DOHH2 (cell line): ENCODE measurements at regions not wholly inside any gene's neighbourhood (a gene's known extent, or its start where the extent isn't known, plus 50 kb on each side); places are given as distances from the start of the nearest gene placed in this dataset.
"Not testable (repeated sequence)": the region's sequence is repeated elsewhere in the genome, so short reads cannot be mapped to it uniquely, and the experiment has no call there.

ENCODE experiments used
- H3F3A ChIP-seq: fragments of 200-600 bp; sonication (generic), shearing (Covaris generic); 2 replicates; pipeline ENCODE4 v1.6.0; 2016; ENCODE audit warnings: antibody characterized with exemption, mild to moderate bottlenecking; ENCODE audit not compliant: control insufficient read depth, insufficient read depth
- H3K27ac ChIP-seq: fragments of 200-600 bp; sonication (generic); 2 replicates; pipeline ENCODE4 v1.5.1; 2014; ENCODE audit warnings: low read depth, mild to moderate bottlenecking, low read length, moderate library complexity
- H3K27me3 ChIP-seq: fragments of 200-600 bp; sonication (generic); 2 replicates; pipeline ENCODE4 v1.6.1; 2014; ENCODE audit warnings: mild to moderate bottlenecking, low read length, mixed read lengths; ENCODE audit not compliant: control insufficient read depth
- H3K36me3 ChIP-seq: fragments of 200-600 bp; sonication (generic); 2 replicates; pipeline ENCODE4 v1.6.1; 2014; ENCODE audit warnings: mild to moderate bottlenecking, low read length, moderate library complexity, mixed read lengths; ENCODE audit not compliant: control insufficient read depth
- H3K4me1 ChIP-seq: fragments of 200-600 bp; sonication (generic); 2 replicates; pipeline ENCODE4 v1.6.1; 2014; ENCODE audit warnings: mild to moderate bottlenecking, low read length, mixed read lengths; ENCODE audit not compliant: control insufficient read depth
- H3K4me2 ChIP-seq: fragments of 200-600 bp; sonication (generic); 2 replicates; pipeline ENCODE4 v1.6.0; 2014; ENCODE audit warnings: mild to moderate bottlenecking, low read length, moderate library complexity
- H3K4me3 ChIP-seq: fragments of 200-600 bp; sonication (generic); 2 replicates; pipeline ENCODE4 v1.5.1; 2014; ENCODE audit warnings: mild to moderate bottlenecking, low read length, mixed read lengths
- H3K79me2 ChIP-seq: fragments of 200-600 bp; sonication (generic); 2 replicates; pipeline ENCODE4 v1.6.1; 2014; ENCODE audit warnings: mild to moderate bottlenecking, low read length, mixed read lengths; ENCODE audit not compliant: control insufficient read depth
- H3K9me2 ChIP-seq: fragments of 200-600 bp; sonication (generic); replicated peaks from 2 replicates; pipeline ENCODE4 v1.6.1; 2014; ENCODE audit warnings: mild to moderate bottlenecking, low read length, mixed read lengths; ENCODE audit not compliant: control insufficient read depth
- H3K9me3 ChIP-seq: fragments of 200-600 bp; sonication (generic); 2 replicates; pipeline ENCODE4 v1.6.1; 2014; ENCODE audit warnings: antibody characterized with exemption, low read length, mixed read lengths; ENCODE audit not compliant: control insufficient read depth, insufficient read depth
- H4K20me1 ChIP-seq: fragments of 200-600 bp; sonication (generic); 2 replicates; pipeline ENCODE4 v1.6.0; 2014; ENCODE audit warnings: low read depth, mild to moderate bottlenecking, antibody characterized with exemption, low read length, moderate library complexity; ENCODE audit not compliant: control insufficient read depth, insufficient read depth
- EZH2phosphoT487 ChIP-seq: fragments of 200-600 bp; sonication (generic); IDR thresholded peaks from 2 replicates; pipeline ENCODE4 v1.6.1; 2017; ENCODE audit warnings: borderline replicate concordance, mild to moderate bottlenecking, antibody characterized with exemption, low read length, moderate library complexity, mixed read lengths
- TF ChIP-seq, protein P1 (sequence below): fragments of 200-600 bp; sonication (generic); IDR thresholded peaks from one replicate; pipeline ENCODE4 v1.5.1; 2014; ENCODE audit warnings: antibody characterized with exemption, mild to moderate bottlenecking, low read depth, low read length; ENCODE audit not compliant: poor library complexity, severe bottlenecking

DNA sequence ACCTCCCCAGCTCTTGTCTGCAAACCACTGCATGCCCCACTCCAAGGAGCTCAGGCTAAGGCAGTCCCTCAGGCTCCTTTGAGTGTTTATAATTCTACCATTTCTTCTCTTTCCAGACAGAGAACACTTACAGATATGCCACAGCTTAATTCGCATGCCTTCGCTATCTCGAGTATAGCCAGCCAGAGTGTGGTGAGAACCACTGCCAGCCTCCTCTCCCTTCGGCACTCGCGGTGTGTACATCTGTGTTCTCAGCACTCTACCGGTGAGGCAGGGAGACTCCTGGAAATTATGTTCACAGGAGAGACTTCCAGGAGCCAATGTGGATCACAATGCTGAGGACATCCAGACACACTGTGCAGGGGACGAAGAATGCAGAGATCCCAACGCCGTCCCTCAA is 143.7 kb upstream of the IRX1 start:
- H3F3A ChIP-seq = no peaks in the 10 kb centered on the region
- no peaks in the 10 kb centered on the region for H4K20me1 ChIP-seq
- TF ChIP-seq, protein P1, sequence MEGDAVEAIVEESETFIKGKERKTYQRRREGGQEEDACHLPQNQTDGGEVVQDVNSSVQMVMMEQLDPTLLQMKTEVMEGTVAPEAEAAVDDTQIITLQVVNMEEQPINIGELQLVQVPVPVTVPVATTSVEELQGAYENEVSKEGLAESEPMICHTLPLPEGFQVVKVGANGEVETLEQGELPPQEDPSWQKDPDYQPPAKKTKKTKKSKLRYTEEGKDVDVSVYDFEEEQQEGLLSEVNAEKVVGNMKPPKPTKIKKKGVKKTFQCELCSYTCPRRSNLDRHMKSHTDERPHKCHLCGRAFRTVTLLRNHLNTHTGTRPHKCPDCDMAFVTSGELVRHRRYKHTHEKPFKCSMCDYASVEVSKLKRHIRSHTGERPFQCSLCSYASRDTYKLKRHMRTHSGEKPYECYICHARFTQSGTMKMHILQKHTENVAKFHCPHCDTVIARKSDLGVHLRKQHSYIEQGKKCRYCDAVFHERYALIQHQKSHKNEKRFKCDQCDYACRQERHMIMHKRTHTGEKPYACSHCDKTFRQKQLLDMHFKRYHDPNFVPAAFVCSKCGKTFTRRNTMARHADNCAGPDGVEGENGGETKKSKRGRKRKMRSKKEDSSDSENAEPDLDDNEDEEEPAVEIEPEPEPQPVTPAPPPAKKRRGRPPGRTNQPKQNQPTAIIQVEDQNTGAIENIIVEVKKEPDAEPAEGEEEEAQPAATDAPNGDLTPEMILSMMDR = no peak
- TF ChIP-seq EZH2phosphoT487 = no peak
- peaks cover 21% of the 10 kb centered on the region; the same call in 1 of the 2 replicates for H3K9me3 ChIP-seq
- no peaks in the 10 kb centered on the region for H3K4me1 ChIP-seq
- H3K27ac ChIP-seq = no peak overlapping the region
- H3K36me3 ChIP-seq = no peaks in the 10 kb centered on the region
- no peaks in the 10 kb centered on the region for H3K9me2 ChIP-seq
- no peak overlapping the region for H3K4me2 ChIP-seq
- H3K27me3 ChIP-seq = no peaks in the 10 kb centered on the region
- no peak overlapping the region for H3K4me3 ChIP-seq
- no peaks in the 10 kb centered on the region for H3K79me2 ChIP-seq

DNA sequence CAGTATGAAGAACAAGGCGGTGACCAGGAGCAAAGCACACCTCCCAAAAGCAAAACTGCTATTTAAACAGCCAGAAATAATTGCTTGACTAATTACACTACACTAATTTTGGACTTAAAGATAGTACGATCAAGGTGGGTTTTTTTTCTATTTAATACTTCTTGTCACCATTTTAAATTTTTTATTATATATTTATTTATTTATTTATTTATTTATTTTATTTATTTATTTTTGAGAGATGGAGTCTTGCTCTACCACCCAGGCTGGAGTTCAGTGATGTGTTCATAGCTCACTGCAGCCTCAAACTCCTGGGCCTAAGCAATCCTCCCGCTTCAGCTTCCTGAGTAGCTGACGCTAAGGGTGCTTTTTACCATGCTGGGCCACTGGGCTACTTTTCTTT is 146.2 kb upstream of the IRX1 start:
- Histone ChIP-seq H3K4me3 (no peak overlapping the region), H3K4me1 (no peaks in the 10 kb centered on the region), H3K4me2 (no peak overlapping the region), H3K9me2 (no peaks in the 10 kb centered on the region), H3K27ac (no peak overlapping the region), H4K20me1 (no peaks in the 10 kb centered on the region), H3K79me2 (no peaks in the 10 kb centered on the region), H3K27me3 (no peaks in the 10 kb centered on the region), H3K9me3 (peaks cover 29% of the 10 kb centered on the region; the same call in 1 of the 2 replicates), H3K36me3 (no peaks in the 10 kb centered on the region), H3F3A (no peaks in the 10 kb centered on the region)
- TF ChIP-seq, protein P1 = no peak
- no peak for TF ChIP-seq EZH2phosphoT487

GRCh38 chr5:3446410-3446809 is 149.2 kb upstream of the IRX1 start:
- peaks cover 29% of the 10 kb centered on the region; the same call in 1 of the 2 replicates for H3K9me3 ChIP-seq
- H3K27ac ChIP-seq = no peak overlapping the region
- TF ChIP-seq EZH2phosphoT487 = no peak
- TF ChIP-seq, protein P1 = no peak
- no peaks in the 10 kb centered on the region for H3K79me2 ChIP-seq
- no peaks in the 10 kb centered on the region for H3K27me3 ChIP-seq
- H3F3A ChIP-seq = no peaks in the 10 kb centered on the region
- no peak overlapping the region for H3K4me2 ChIP-seq
- H3K4me1 ChIP-seq = no peaks in the 10 kb centered on the region
- no peaks in the 10 kb centered on the region for H3K9me2 ChIP-seq
- H4K20me1 ChIP-seq = no peaks in the 10 kb centered on the region
- no peaks in the 10 kb centered on the region for H3K36me3 ChIP-seq
- no peak overlapping the region for H3K4me3 ChIP-seq

- not testable (repeated sequence) for H3K4me1 ChIP-seq, H3K27ac ChIP-seq, H3K36me3 ChIP-seq, H3K27me3 ChIP-seq, H4K20me1 ChIP-seq, H3K4me3 ChIP-seq, H3F3A ChIP-seq, H3K9me2 ChIP-seq, H3K4me2 ChIP-seq, H3K79me2 ChIP-seq
- H3K9me3 ChIP-seq = peaks cover 29% of the 10 kb centered on the region; the same call in 1 of the 2 replicates
Measured at GRCh38 chr5:3445517-3445916, 150.1 kb upstream of the IRX1 start.
